Erythroblast (primary cell): ENCODE measurements at regions not wholly inside any gene's neighbourhood (a gene's known extent, or its start where the extent isn't known, plus 50 kb on each side); places are given as distances from the start of the nearest gene placed in this dataset.

ENCODE experiments used
- GATA1 ChIP-seq: IDR thresholded peaks from 2 replicates; pipeline ENCODE4 v1.6.1; 2011; ENCODE audit warnings: low read depth, mild to moderate bottlenecking, control low read depth, low read length, moderate library complexity
- POLR2A ChIP-seq: IDR thresholded peaks from 2 replicates; pipeline ENCODE4 v1.6.1; 2011; ENCODE audit warnings: mild to moderate bottlenecking, low read length

GRCh38 chr5:6902094-6902493 lies 188.9 kb downstream of the TENT4A start:
- TF ChIP-seq POLR2A (no peak), GATA1 (no peak)
